GM21423 (cell line): ENCODE measurements at regions not wholly inside any gene's neighbourhood (a gene's known extent, or its start where the extent isn't known, plus 50 kb on each side); places are given as distances from the start of the nearest gene placed in this dataset.
A peak's percentile ranks its signal among the peaks of the same experiment; 100 is the strongest.

Source experiments
- ATAC-seq: cut with Tn5 transposase; IDR thresholded peaks from one replicate; pipeline ENCODE4 v1.9.1; 2021; ENCODE audit warnings: mild to moderate bottlenecking, moderate library complexity; ENCODE audit not compliant: unreplicated experiment

DNA sequence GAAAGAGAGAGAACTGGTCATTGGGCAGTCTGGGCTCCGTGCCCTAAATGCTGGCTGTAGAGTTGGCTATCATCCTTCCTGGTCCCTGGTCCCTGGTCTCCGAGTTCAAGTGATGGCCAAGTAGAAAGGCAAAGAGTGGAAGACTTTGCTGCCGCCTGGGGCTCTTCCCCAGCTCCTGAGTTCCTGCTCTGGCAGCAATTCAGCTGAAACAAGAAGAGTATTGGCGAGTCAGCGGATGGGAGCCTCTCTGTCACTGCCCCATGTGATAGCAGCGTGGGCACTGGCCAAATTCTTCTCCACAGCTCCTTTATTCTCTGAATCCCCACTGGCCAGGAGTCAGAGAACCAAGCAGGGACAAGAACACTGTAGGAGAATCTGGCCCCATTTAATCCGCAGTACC, 351.0 kb upstream of the POU3F3 start:
- no peak for ATAC-seq

DNA sequence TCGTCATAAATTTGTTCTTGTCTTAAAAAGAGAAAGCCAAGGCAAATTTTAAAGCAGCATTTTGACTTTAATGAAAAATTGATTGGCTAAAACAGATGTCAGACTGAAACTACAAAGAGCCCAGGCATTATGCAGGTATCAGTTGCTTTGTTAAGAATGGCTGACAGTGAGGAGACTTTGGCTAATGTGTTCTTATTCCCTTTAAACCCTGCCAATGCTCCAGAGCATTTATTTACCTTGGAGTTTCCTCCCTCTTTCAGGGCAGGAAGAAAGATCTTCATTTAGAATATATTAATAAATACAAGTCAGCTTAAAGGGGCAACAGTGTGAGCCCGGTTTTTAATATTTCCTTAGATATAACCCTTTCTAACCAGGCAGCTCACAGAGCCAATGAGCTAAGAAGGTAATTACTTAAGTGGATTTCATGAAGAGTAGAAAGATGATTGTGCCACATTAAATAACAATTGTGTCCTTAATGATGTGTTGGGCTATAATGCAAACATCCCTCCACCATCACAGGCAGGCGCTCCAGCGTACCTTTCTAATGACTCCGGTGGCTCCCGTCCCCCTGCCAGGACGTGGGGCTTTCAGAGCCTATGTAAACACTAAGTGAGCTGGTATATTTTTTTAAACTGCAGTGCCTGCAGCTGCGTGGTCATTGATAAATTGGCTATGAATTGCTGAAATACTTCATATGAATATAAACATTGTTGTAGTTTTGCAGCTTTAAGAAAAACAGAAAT, 349.4 kb upstream of the POU3F3 start:
- ATAC-seq, result no peak

GRCh38 chr2:104518256-104518655, 335.7 kb upstream of the POU3F3 start:
- no peak for ATAC-seq

DNA sequence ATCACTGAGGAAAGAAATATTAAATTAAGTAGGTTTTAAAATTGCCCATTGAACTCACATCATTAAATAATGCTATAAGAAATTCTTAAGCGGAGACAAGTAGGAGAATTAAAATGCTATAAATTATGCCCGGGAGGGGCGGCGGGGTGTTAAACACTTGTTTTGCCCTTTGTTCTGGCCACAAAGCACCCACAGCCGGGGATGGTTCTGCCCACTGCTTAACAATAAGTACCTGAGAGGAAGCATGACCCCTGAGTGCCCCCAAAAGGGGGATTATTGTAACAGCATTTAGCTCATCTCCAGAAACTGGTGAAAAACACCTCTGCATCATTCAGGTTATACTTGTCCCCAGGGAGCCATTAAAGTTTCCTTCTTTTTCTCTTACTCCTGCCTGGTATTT, 332.7 kb upstream of the POU3F3 start:
- ATAC-seq, result no peak

DNA sequence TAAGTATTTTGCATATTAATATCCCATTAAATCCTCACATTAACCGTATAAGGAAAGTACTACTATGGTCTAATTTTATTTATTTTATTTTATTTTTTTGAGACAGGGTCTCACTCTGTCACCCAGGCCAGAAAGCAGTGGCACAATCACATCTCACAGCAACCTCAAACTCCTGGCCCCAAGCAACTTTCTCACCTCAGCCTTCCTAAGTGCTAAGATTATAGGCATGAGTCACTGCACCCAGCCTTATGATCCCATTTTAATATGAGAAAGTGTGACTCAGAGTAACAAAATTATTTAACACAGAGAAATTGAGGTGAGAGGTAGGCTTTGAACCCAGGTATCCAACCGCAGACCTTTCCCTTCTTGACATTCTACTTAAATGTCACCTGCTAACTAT, 330.0 kb upstream of the POU3F3 start:
- no peak for ATAC-seq

DNA sequence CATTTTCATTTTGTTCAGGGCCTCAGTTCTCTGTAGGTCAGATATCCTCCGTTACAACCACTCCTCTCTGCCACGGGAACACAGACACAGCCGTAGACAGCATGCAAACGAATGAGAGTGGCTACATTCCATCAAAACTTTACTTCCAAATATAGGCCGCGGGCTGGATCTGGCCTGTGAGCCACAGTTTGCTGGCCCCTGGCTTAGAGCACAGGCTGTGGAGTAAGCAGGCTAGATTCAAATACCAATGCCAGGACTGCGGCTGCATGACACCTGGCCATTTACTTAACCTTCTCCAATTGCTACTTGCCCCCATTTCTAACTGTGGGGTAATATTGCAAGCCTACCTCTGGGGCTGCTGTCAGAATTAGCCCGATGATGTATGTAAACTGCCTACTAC, 325.8 kb upstream of the POU3F3 start:
- ATAC-seq, result no peak

- ATAC-seq, result no peak
Observed at GRCh38 chr2:104531122-104531521, 322.8 kb upstream of the POU3F3 start.

- ATAC-seq, result no peak
Observed at GRCh38 chr2:104537116-104537515, 316.8 kb upstream of the POU3F3 start.

- ATAC-seq, result no peak
Observed at GRCh38 chr2:104538077-104538476, 315.8 kb upstream of the POU3F3 start.

- ATAC-seq, result no peak
Observed at GRCh38 chr2:104539649-104540048, 314.3 kb upstream of the POU3F3 start.

- no peak for ATAC-seq
Observed at GRCh38 chr2:104545055-104545454, 308.9 kb upstream of the POU3F3 start.

DNA sequence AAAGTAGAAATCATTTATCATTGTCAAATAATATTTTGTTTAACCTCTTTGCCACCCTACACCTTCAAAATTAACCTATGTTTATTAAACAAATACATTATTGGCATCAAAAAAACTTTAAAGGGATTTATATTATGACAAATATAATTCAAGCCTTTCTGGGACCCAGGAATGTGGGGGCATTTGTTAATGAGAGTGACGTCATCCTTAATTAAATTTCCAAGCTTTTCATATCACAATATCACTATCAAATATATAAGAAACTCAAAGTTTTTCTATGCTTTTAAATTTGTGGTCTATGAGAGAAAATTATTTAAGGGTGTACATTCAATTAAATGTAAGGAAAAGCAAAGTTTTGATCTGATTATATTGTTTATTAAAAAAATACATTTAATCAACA, 307.4 kb upstream of the POU3F3 start:
- no peak for ATAC-seq

- no peak for ATAC-seq
Observed at GRCh38 chr2:104547221-104547620, 306.7 kb upstream of the POU3F3 start.

DNA sequence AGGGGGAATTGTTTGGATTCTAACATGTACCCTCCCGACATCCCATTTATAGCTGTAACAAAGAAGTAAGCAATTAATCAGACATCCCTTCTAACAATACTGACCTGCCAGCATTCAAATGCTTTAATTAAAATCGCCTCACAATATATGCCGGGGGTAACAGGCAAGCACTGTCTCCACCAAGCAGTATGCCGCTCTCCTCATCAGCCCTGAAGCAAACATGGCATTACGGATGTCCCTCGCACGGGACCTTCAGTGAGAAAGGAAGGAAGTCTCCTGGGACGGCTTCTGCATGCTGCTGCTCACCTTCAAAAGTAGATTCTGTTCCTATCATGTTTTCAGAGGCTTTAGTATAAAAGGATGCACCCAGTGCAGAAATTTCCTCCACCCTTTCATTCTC, 292.7 kb upstream of the POU3F3 start:
- ATAC-seq, result no peak

- ATAC-seq, result no peak
Observed at GRCh38 chr2:104562537-104562936, 291.4 kb upstream of the POU3F3 start.

GRCh38 chr2:104563398-104563996, 290.4 kb upstream of the POU3F3 start:
- no peak for ATAC-seq

GRCh38 chr2:104568247-104568646, 285.7 kb upstream of the POU3F3 start:
- no peak for ATAC-seq

DNA sequence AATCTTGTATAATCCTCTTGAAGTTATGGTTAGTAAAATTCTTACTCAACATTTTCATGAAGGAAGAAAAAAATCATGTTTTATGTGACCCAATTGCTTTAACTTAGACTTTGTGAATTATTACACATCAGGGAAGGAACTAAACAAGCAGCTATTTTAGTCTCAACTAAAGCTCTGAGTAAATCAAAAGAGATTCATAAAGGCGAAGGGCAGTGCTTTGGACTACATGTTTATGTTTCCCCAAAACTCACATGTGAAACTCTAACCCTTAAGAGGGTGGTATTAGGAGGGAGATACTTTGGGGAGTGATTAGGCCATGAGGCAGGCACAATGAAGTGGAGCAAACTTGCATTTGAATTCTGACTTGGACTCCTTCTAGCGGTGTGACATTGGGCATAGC, 283.7 kb upstream of the POU3F3 start:
- ATAC-seq, result no peak

DNA sequence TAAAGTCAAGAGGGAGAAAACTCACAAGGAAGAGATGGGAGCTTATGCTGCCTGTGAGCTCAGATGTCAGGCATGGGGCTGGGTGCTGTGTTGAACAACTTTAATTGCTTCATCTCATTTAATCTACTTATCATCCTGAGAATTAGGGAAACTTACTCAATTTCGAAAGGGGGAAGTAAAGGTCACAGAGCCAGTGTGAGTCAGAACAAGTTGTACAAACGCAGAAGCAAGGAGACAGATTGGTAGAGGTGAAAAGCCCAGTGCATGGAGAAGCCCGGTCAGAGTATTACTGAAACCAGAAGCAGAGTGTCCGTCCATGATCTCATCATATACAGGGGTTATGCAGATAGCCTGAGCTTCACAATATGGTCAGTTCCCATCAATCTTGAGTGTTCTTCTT, 281.1 kb upstream of the POU3F3 start:
- ATAC-seq, result no peak

- ATAC-seq, result no peak
Observed at GRCh38 chr2:104574367-104574766, 279.5 kb upstream of the POU3F3 start.

- peak; percentile 60 for ATAC-seq
Observed at GRCh38 chr2:104577143-104577542, 276.8 kb upstream of the POU3F3 start.

GRCh38 chr2:104582471-104582870, 271.4 kb upstream of the POU3F3 start:
- no peak for ATAC-seq

DNA sequence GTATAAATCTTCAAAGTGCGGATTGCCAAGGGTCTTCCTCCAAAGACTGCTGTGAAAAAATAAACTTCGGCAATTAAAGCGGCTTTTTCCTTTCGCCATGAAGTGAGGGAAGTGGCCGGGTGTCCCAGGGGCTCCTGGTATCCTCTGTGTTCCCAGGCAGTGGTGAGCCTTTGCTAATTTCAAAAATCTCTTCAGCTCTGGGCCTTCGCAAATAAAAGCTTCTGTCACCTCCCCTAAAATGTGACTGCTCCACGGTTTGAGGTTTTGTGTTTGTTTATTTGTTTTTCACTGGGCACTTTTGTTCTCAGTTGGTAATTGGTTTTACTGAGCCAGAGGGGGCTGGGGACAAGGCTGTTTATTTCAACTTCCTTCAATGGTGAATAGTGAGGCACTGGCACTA, 270.1 kb upstream of the POU3F3 start:
- no peak for ATAC-seq
